Hematopoietic multipotent progenitor cell treated with erythropoietin and hydrocortisone succinate and interleukin-3 and kit ligand, for 6 days (in vitro differentiated cells): ENCODE measurements at regions not wholly inside any gene's neighbourhood (a gene's known extent, or its start where the extent isn't known, plus 50 kb on each side); places are given as distances from the start of the nearest gene placed in this dataset.

Source experiments
- DNase-seq: peaks from one replicate; pipeline ENCODE4 v3.0.0-alpha.2; 2015

- DNase-seq = no peak
Measured at GRCh38 chr14:34120185-34120977, 169.5 kb upstream of the EGLN3 start.

- DNase-seq = no peak
Measured at GRCh38 chr14:34119107-34119858, 168.4 kb upstream of the EGLN3 start.

- peak; percentile 17 for DNase-seq
Measured at GRCh38 chr14:34113991-34114390, 163.1 kb upstream of the EGLN3 start.

GRCh38 chr14:34113005-34113511 is 162.2 kb upstream of the EGLN3 start:
- no peak for DNase-seq

GRCh38 chr14:34111953-34112352 is 161.1 kb upstream of the EGLN3 start:
- DNase-seq = no peak

GRCh38 chr14:34111505-34111904 is 160.6 kb upstream of the EGLN3 start:
- DNase-seq = no peak

GRCh38 chr14:34110531-34110930 is 159.7 kb upstream of the EGLN3 start:
- no peak for DNase-seq

- DNase-seq = no peak
Measured at GRCh38 chr14:34107441-34107840, 156.6 kb upstream of the EGLN3 start.

GRCh38 chr14:34106310-34106709 is 155.4 kb upstream of the EGLN3 start:
- no peak for DNase-seq

- no peak for DNase-seq
Measured at GRCh38 chr14:34104489-34105397, 153.9 kb upstream of the EGLN3 start.

- DNase-seq = no peak
Measured at GRCh38 chr14:34103176-34103575, 152.3 kb upstream of the EGLN3 start.

GRCh38 chr14:34099635-34100034 is 148.8 kb upstream of the EGLN3 start:
- DNase-seq = no peak

- no peak for DNase-seq
Measured at GRCh38 chr14:34098985-34099349, 148.1 kb upstream of the EGLN3 start.

- peak; percentile 65 for DNase-seq
Measured at GRCh38 chr14:34098045-34098984, 147.4 kb upstream of the EGLN3 start.

- DNase-seq = no peak
Measured at GRCh38 chr14:34097644-34098043, 146.8 kb upstream of the EGLN3 start.

- DNase-seq = no peak
Measured at GRCh38 chr14:34094384-34094783, 143.5 kb upstream of the EGLN3 start.

GRCh38 chr14:34093883-34094282 is 143.0 kb upstream of the EGLN3 start:
- peak; percentile 30 for DNase-seq

GRCh38 chr14:34090451-34090850 is 139.6 kb upstream of the EGLN3 start:
- no peak for DNase-seq

GRCh38 chr14:34088914-34089313 is 138.0 kb upstream of the EGLN3 start:
- peak; percentile 29 for DNase-seq

GRCh38 chr14:34087571-34087970 is 136.7 kb upstream of the EGLN3 start:
- no peak for DNase-seq

- no peak for DNase-seq
Measured at GRCh38 chr14:34086223-34086757, 135.4 kb upstream of the EGLN3 start.

- DNase-seq = no peak
Measured at GRCh38 chr14:34085695-34086094, 134.8 kb upstream of the EGLN3 start.
